Umbilical cord (tissue), 1 donor: ENCODE measurements at regions not wholly inside any gene's neighbourhood (a gene's known extent, or its start where the extent isn't known, plus 50 kb on each side); places are given as distances from the start of the nearest gene placed in this dataset.
"Not testable (repeated sequence)": the region's sequence is repeated elsewhere in the genome, so short reads cannot be mapped to it uniquely, and the experiment has no call there.

Experiments used
- DNase-seq: peaks from one replicate; pipeline ENCODE4 v3.0.0-alpha.2; 2015; ENCODE audit warnings: low spot score

- no peak for DNase-seq
Measured at GRCh38 chr14:58730792-58731464, 93.2 kb downstream of the DACT1 start.

GRCh38 chr14:58731465-58732293 is 93.9 kb downstream of the DACT1 start:
- peak; percentile 91 for DNase-seq

- DNase-seq: no peak
Measured at GRCh38 chr14:58732387-58732786, 94.6 kb downstream of the DACT1 start.

GRCh38 chr14:58733451-58734208 is 95.9 kb downstream of the DACT1 start:
- no peak for DNase-seq

- DNase-seq: no peak
Measured at GRCh38 chr14:58735596-58735995, 97.8 kb downstream of the DACT1 start.

GRCh38 chr14:58736606-58737005 is 98.8 kb downstream of the DACT1 start:
- DNase-seq: no peak

- DNase-seq: no peak
Measured at GRCh38 chr14:58737511-58737910, 99.7 kb downstream of the DACT1 start.

GRCh38 chr14:58738189-58738836 is 100.6 kb downstream of the DACT1 start:
- no peak for DNase-seq

GRCh38 chr14:58738876-58739275 is 101.1 kb downstream of the DACT1 start:
- no peak for DNase-seq

- no peak for DNase-seq
Measured at GRCh38 chr14:58739674-58740073, 101.9 kb downstream of the DACT1 start.

- no peak for DNase-seq
Measured at GRCh38 chr14:58740379-58740935, 102.7 kb downstream of the DACT1 start.

GRCh38 chr14:58744801-58745394 is 107.1 kb downstream of the DACT1 start:
- DNase-seq: no peak

GRCh38 chr14:58746261-58746660 is 108.5 kb downstream of the DACT1 start:
- peak; percentile 39 for DNase-seq

GRCh38 chr14:58746701-58747100 is 108.9 kb downstream of the DACT1 start:
- no peak for DNase-seq

- peak; percentile 54 for DNase-seq
Measured at GRCh38 chr14:58747181-58747580, 109.4 kb downstream of the DACT1 start.

- not testable (repeated sequence) for DNase-seq
Measured at GRCh38 chr14:58748251-58748650, 110.5 kb downstream of the DACT1 start.

- peak; percentile 61 for DNase-seq
Measured at GRCh38 chr14:58749066-58749669, 111.4 kb downstream of the DACT1 start.

GRCh38 chr14:58750321-58751269 is 112.8 kb downstream of the DACT1 start:
- no peak for DNase-seq

GRCh38 chr14:58751788-58752187 is 114.0 kb downstream of the DACT1 start:
- no peak for DNase-seq
